Mucosa of descending colon (tissue), 3 donors: ENCODE measurements at regions not wholly inside any gene's neighbourhood (a gene's known extent, or its start where the extent isn't known, plus 50 kb on each side); places are given as distances from the start of the nearest gene placed in this dataset.
A peak's percentile ranks its signal among the peaks of the same experiment; 100 is the strongest.
"Not testable (repeated sequence)": the region's sequence is repeated elsewhere in the genome, so short reads cannot be mapped to it uniquely, and the experiment has no call there.

Experiments
- ATAC-seq: fragments of 200-7000 bp; cut with Tn5 transposase; one replicate; pipeline ENCODE4 v1.9.1; 2020; ENCODE audit warnings: mild to moderate bottlenecking, moderate library complexity
- DNase-seq, 3 donors: peaks; one replicate each; pipeline ENCODE4 v3.0.0-alpha.2; 2020
- H3K36me3 ChIP-seq: fragments of 200-600 bp; one replicate; pipeline ENCODE4 v1.8.0; 2021; ENCODE audit warnings: low read depth, mild to moderate bottlenecking
- H3K4me1 ChIP-seq: fragments of 200-600 bp; one replicate; pipeline ENCODE4 v1.8.0; 2021; ENCODE audit warnings: low read depth, mild to moderate bottlenecking
- H3K4me3 ChIP-seq: fragments of 200-600 bp; one replicate; pipeline ENCODE4 v1.8.0; 2021; ENCODE audit warnings: mild to moderate bottlenecking
- H3K9me3 ChIP-seq: fragments of 200-600 bp; one replicate; pipeline ENCODE4 v1.8.0; 2021; ENCODE audit warnings: mild to moderate bottlenecking
- CTCF ChIP-seq: fragments of 200-600 bp; IDR thresholded peaks from one replicate; pipeline ENCODE4 v1.8.0; 2022; ENCODE audit warnings: antibody characterized with exemption, mild to moderate bottlenecking
- intact Hi-C, 2 donors: fragments of 100-400 bp; cut with DNase I in 1 of 2; cut with micrococcal nuclease in 1 of 2; formaldehyde crosslinking; loops; one replicate each; pipeline versions ENCODE4 v1.11.0 to v1.11.1; 2022; cut with DNase I, micrococcal nuclease
- donor health status: DM: no; HTN: no; CAD: no; lungs with moderate emphysema.
- donor health status: DM: no; HTN: no; CAD: no.
- donor health status: DM: no; HTN: yes; CAD: no.

DNA sequence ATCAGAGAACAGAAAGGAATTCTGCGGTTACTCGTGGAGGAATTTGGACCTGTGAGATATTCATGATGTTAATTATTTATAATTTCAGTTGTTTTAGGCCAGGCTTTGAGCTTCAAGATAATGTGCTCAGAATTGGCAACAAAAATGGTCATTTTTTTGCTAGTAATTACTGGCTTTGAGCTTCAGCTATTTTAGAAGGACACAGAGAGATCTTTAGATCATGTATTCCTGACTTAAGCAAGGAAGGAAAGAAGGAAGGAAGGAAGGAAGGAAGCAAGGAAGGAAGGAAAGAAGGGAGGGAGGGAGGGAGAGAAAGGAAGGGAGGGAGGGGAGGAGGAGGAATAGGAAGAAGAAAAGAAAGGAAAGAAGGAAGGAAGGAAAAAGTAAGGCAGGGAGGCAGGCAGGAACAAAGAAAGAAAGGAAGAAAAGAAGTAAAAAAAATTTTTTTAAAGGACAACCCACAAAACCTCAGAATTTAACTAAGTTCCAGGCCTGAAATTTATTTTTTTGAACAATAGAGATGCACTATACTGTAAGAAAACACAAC is 277.9 kb upstream of the KLF3 start:
- Histone ChIP-seq H3K4me3 (no peak overlapping the region), H3K4me1 (peaks cover 15% of the 10 kb centered on the region), H3K36me3 (no peaks in the 10 kb centered on the region), H3K9me3 (no peaks in the 10 kb centered on the region)
- DNase-seq, result no peak
- intact Hi-C loops, result no loop called here
- no peak for TF ChIP-seq CTCF
- ATAC-seq, result no peak

DNA sequence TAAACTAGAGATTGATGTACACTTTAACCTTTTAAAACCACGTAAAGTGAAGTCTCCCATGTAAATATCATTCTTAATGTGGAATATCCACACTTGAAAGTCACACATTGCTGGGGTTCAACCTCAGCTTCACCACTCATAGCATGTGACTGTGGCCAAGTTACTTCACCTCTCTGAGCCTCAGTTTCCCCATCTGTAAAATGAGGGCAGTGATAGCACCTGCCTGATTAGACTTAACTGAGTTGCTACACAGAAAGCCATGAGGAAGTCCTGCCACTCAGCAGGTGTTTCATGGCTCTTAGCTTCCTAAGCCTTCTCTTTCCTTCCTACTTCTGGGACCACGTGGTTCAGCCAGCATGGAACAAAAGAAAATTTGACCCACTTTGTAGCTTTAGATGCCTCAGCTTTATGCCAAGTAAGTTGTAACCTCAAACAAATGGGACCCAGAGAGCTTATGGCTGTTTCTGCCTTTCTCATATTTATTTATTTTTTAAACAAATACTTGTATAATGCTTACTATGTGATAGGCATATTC is 277.3 kb upstream of the KLF3 start:
- peak; percentile 36 for ATAC-seq
- no peak for TF ChIP-seq CTCF
- intact Hi-C loops, result no loop called here
- Histone ChIP-seq H3K4me3 (no peak overlapping the region), H3K36me3 (no peaks in the 10 kb centered on the region), H3K4me1 (peaks cover 15% of the 10 kb centered on the region), H3K9me3 (no peaks in the 10 kb centered on the region)
- no peak for DNase-seq

- ATAC-seq, result peak; percentile 38
- peaks cover 15% of the 10 kb centered on the region for H3K4me1 ChIP-seq
- no peak overlapping the region for H3K4me3 ChIP-seq
- H3K36me3 ChIP-seq, result no peaks in the 10 kb centered on the region
- intact Hi-C loops, result no loop called here
- DNase-seq, result peak in 1 of 3 donors; percentile 64
- no peak for TF ChIP-seq CTCF
- H3K9me3 ChIP-seq, result peaks cover 3% of the 10 kb centered on the region
These were observed 276.7 kb upstream of the KLF3 start for GRCh38 chr4:38387348-38387747.

GRCh38 chr4:38387819-38388218 is 276.2 kb upstream of the KLF3 start:
- Histone ChIP-seq H3K4me3 (no peak overlapping the region), H3K4me1 (peaks cover 15% of the 10 kb centered on the region), H3K9me3 (peaks cover 8% of the 10 kb centered on the region), H3K36me3 (no peaks in the 10 kb centered on the region)
- intact Hi-C loops, result no loop called here
- ATAC-seq (no peak), DNase-seq (no peak)
- TF ChIP-seq CTCF, result no peak

DNA sequence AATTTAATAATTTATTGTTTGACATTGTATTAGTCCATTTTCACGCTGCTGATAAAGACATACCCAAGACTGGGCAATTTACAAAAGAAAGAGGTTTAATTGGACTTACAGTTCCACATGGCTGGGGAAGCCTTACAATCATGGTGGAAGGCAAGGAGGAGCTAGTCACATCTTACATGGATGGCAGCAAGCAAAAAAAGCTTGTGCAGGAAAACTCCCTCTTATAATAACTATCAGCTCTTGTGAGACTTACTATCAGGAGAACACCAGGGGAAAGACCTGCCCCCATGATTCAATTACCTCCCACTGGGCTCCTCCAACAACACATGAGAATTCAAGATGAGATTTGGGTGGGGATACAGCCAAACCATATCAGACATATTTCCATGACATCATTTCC is 275.1 kb upstream of the KLF3 start:
- H3K4me1 ChIP-seq, result peaks cover 15% of the 10 kb centered on the region
- H3K4me3 ChIP-seq, intact Hi-C loops, H3K9me3 ChIP-seq, DNase-seq, H3K36me3 ChIP-seq, ATAC-seq: not testable (repeated sequence)

- no peak for TF ChIP-seq CTCF
- intact Hi-C loops, result no loop called here
- Histone ChIP-seq H3K9me3 (peaks cover 8% of the 10 kb centered on the region), H3K4me3 (no peak overlapping the region), H3K4me1 (peaks cover 12% of the 10 kb centered on the region), H3K36me3 (no peaks in the 10 kb centered on the region)
- DNase-seq (no peak), ATAC-seq (no peak)
These were observed 272.9 kb upstream of the KLF3 start for GRCh38 chr4:38390969-38391545.
